K562 (cell line): ENCODE measurements at regions not wholly inside any gene's neighbourhood (a gene's known extent, or its start where the extent isn't known, plus 50 kb on each side); places are given as distances from the start of the nearest gene placed in this dataset.

Experiments used
- ATAC-seq: fragments of 200-7000 bp; cut with Tn5 transposase; 3 replicates; pipeline ENCODE4 v1.9.1; 2020; ENCODE audit warnings: moderate library complexity
- BruUV-seq: library from RNA; stranded (reverse); fragments of 400-500 nt; replicated peaks from 2 replicates; lab custom pipeline; 2021; lab: Mats Ljungman, UMichigan
- CTCF ChIA-PET: fragments of 300-600 bp; formaldehyde crosslinking; extraction: SDS; loops from one replicate; lab custom pipeline; 2021; ENCODE audit warnings: low intra/inter-chr PET ratio; lab: Yijun Ruan, JAX
- POLR2A ChIA-PET: fragments of 300-600, 350-650 bp; sonication (Branson Sonifier 250); formaldehyde crosslinking; extraction: SDS; loops from one replicate; lab custom pipeline; 2021; ENCODE audit warnings: antibody characterized with exemption, inconsistent platforms; lab: Yijun Ruan, JAX
- DNase-seq, 4 experiments: peaks; one replicate each; pipeline versions ENCODE4 v3.0.0 to v3.0.0-alpha.2; 2011 to 2018; ENCODE audit warnings: low spot score in 3 of 4, mixed read lengths in 3 of 4; ENCODE audit errors: extremely low read depth in 1 of 4
- FAIRE-seq: peaks from 2 replicates; lab custom pipeline; 2011; peaks lifted over from hg19 to GRCh38; lab: Jason Lieb, UNC
- H2AFZ ChIP-seq: 2 replicates; pipeline ENCODE4 v1.6.0; 2011; ENCODE audit warnings: low read depth, low read length, control low read depth, inconsistent platforms
- H3K27ac ChIP-seq: fragments of 200-600 bp; 3 replicates; pipeline ENCODE4 v1.8.0; 2011; ENCODE audit warnings: low read depth, mild to moderate bottlenecking, control low read depth, inconsistent platforms, low read length, moderate library complexity, mixed read lengths; ENCODE audit errors: extremely low read depth
- H3K27me3 ChIP-seq, 2 experiments: fragments of 300-600 bp in 1 of 2; 2 replicates in 1 of 2; 3 replicates in 1 of 2; pipeline versions ENCODE4 v1.6.0 to v1.8.0; 2011; ENCODE audit warnings: inconsistent platforms in 2 of 2, low read length in 2 of 2, mild to moderate bottlenecking in 1 of 2, mixed read lengths in 1 of 2, moderate library complexity in 1 of 2; ENCODE audit not compliant: control insufficient read depth in 2 of 2, insufficient read depth in 2 of 2
- H3K36me3 ChIP-seq: fragments of 300-600 bp; 3 replicates; pipeline ENCODE4 v1.8.0; 2011; ENCODE audit warnings: mild to moderate bottlenecking, low read length, inconsistent platforms; ENCODE audit not compliant: control insufficient read depth, insufficient read depth
- H3K4me1 ChIP-seq, 2 experiments: fragments of 200-600 bp in 1 of 2; replicated peaks in 1 of 2; 2 replicates in 1 of 2; 3 replicates in 1 of 2; pipeline versions ENCODE4 v1.5.1 to v1.8.0; 2011; ENCODE audit warnings: inconsistent platforms in 2 of 2, low read length in 2 of 2, mild to moderate bottlenecking in 1 of 2, mixed read lengths in 1 of 2, moderate library complexity in 1 of 2; ENCODE audit not compliant: control insufficient read depth in 2 of 2, insufficient read depth in 2 of 2
- H3K4me2 ChIP-seq: 2 replicates; pipeline ENCODE4 v1.6.1; 2011; ENCODE audit warnings: low read length, control low read depth, inconsistent platforms, mixed read lengths; ENCODE audit not compliant: insufficient read depth
- H3K4me3 ChIP-seq: fragments of 200-600 bp; sonication (generic), shearing (Covaris generic); 2 replicates; pipeline ENCODE4 v1.5.1; 2016; ENCODE audit warnings: control low read depth, inconsistent platforms
- H3K79me2 ChIP-seq: fragments of 200-600 bp; 3 replicates; pipeline ENCODE4 v1.8.0; 2011; ENCODE audit warnings: low read length, inconsistent platforms; ENCODE audit not compliant: control insufficient read depth, insufficient read depth
- H3K9ac ChIP-seq, 2 experiments: 2 replicates each; pipeline versions ENCODE4 v1.6.0 to v1.6.1; 2011; ENCODE audit warnings: low read depth in 2 of 2, low read length in 2 of 2, control low read depth in 1 of 2, inconsistent platforms in 1 of 2, mild to moderate bottlenecking in 1 of 2, mixed read lengths in 1 of 2; ENCODE audit not compliant: insufficient read depth in 1 of 2
- H3K9me1 ChIP-seq: one replicate; pipeline ENCODE4 v1.6.0; 2011; ENCODE audit warnings: inconsistent platforms, mild to moderate bottlenecking, low read length, moderate library complexity; ENCODE audit not compliant: control insufficient read depth, insufficient read depth
- H3K9me3 ChIP-seq: replicated peaks from 2 replicates; pipeline ENCODE4 v1.5.1; 2011; ENCODE audit warnings: low read depth, low read length, inconsistent platforms; ENCODE audit not compliant: control insufficient read depth, insufficient read depth
- H4K20me1 ChIP-seq: replicated peaks from 2 replicates; pipeline ENCODE4 v1.6.1; 2011; ENCODE audit warnings: low read length, inconsistent platforms, mixed read lengths; ENCODE audit not compliant: control insufficient read depth, insufficient read depth
- ADNP ChIP-seq: fragments of 200-800 bp; sonication (Bioruptor generic); IDR thresholded peaks from 2 replicates; pipeline ENCODE4 v1.6.1; 2016; ENCODE audit warnings: missing genetic modification characterization, missing compliant biosample characterization
- ATF3 ChIP-seq, 2 experiments: fragments of 450-650 bp in 1 of 2; sonication (generic) in 1 of 2; formaldehyde crosslinking in 1 of 2; IDR thresholded peaks in 1 of 2; conservative IDR thresholded peaks in 1 of 2; 2 replicates each; pipeline versions ENCODE4 v1.6.1 to v1.8.1; 2016 to 2023; ENCODE audit warnings: mild to moderate bottlenecking in 2 of 2, moderate library complexity in 2 of 2, inconsistent platforms in 1 of 2, missing genetic modification reagents in 1 of 2
- DEAF1 ChIP-seq: fragments of 450-650 bp; formaldehyde crosslinking; IDR thresholded peaks from 2 replicates; pipeline ENCODE4 v1.4.0; 2020; ENCODE audit warnings: mild to moderate bottlenecking, moderate library complexity
- FOXP1 ChIP-seq: sonication (generic); formaldehyde crosslinking; IDR thresholded peaks from 2 replicates; pipeline ENCODE4 v1.8.0; 2022; ENCODE audit warnings: mild to moderate bottlenecking, missing genetic modification reagents
- GABPA ChIP-seq: fragments of 200-800 bp; sonication (Bioruptor generic); conservative IDR thresholded peaks from 2 replicates; pipeline ENCODE4 v1.6.1; 2016; ENCODE audit warnings: low read depth, missing genetic modification characterization, missing compliant biosample characterization
- GABPB1 ChIP-seq: sonication (generic); formaldehyde crosslinking; IDR thresholded peaks from 2 replicates; pipeline ENCODE4 v1.8.0; 2022; ENCODE audit warnings: mild to moderate bottlenecking, missing genetic modification reagents
- GABPB2 ChIP-seq: fragments of 250-450 bp; sonication (Bioruptor Pico); conservative IDR thresholded peaks from 2 replicates; pipeline ENCODE4 v1.5.1; 2021; ENCODE audit warnings: mild to moderate bottlenecking
- MAFK ChIP-seq: IDR thresholded peaks from 2 replicates; pipeline ENCODE4 v1.6.1; 2011; ENCODE audit warnings: low read length, improper control_type of control experiment
- MAZ ChIP-seq, 2 experiments: fragments of 450-650 bp in 1 of 2; sonication (generic) in 1 of 2; formaldehyde crosslinking; IDR thresholded peaks in 1 of 2; conservative IDR thresholded peaks in 1 of 2; 2 replicates each; pipeline versions ENCODE4 v1.4.0 to v1.5.0; 2020; ENCODE audit warnings: mild to moderate bottlenecking in 1 of 2, missing genetic modification reagents in 1 of 2
- MTA1 ChIP-seq: fragments of 450-650 bp; IDR thresholded peaks from 2 replicates; pipeline ENCODE4 v1.6.1; 2017; ENCODE audit warnings: borderline replicate concordance
- MTA3 ChIP-seq: fragments of 450-650 bp; formaldehyde crosslinking; IDR thresholded peaks from 2 replicates; pipeline ENCODE4 v1.6.1; 2017; ENCODE audit warnings: mild to moderate bottlenecking, borderline replicate concordance
- POLR2A ChIP-seq: fragments of 450-650 bp; conservative IDR thresholded peaks from 2 replicates; pipeline ENCODE4 v1.6.1; 2016
- SP1 ChIP-seq: sonication (generic); formaldehyde crosslinking; IDR thresholded peaks from 2 replicates; pipeline ENCODE4 v1.8.1; 2022; ENCODE audit warnings: mild to moderate bottlenecking, missing genetic modification reagents
- ZNF589 ChIP-seq: fragments of 200-800 bp; sonication (Bioruptor generic); IDR thresholded peaks from 2 replicates; pipeline ENCODE4 v1.6.1; 2016; ENCODE audit warnings: low read depth, missing genetic modification characterization, missing compliant biosample characterization
- ZNF696 ChIP-seq: fragments of 250-450 bp; sonication (Bioruptor Pico); conservative IDR thresholded peaks from 2 replicates; pipeline ENCODE4 v1.4.0; 2020; ENCODE audit warnings: mild to moderate bottlenecking, moderate library complexity
- WGBS: fragments of 100-300 bp; shearing (Covaris generic); methylation state at CpG from one replicate; pipeline ENCODE4 v1.1.6; 2016; ENCODE audit warnings: low coverage, mixed read lengths; ENCODE audit not compliant: insufficient coverage; ENCODE audit errors: missing lambda C conversion rate; 5-methylcytosine and 5-hydroxymethylcytosine counted together
- in situ Hi-C: fragments of 300-500 bp; cut with MboI; formaldehyde crosslinking; loops from 4 replicates; pipeline ENCODE4 v1.15.0; 2018; ENCODE audit warnings: inconsistent platforms, mixed read lengths
- intact Hi-C: fragments of 100-400 bp; cut with micrococcal nuclease; formaldehyde crosslinking; loops from 2 replicates; pipeline ENCODE4 v1.14.2; 2022

- TF ChIP-seq ATF3 (IDR thresholded peaks at IDR 0.05): peak; percentile 94
- no peak for TF ChIP-seq ATF3 (CRISPR knock-in tag; conservative IDR thresholded peaks at IDR 0.05)
- TF ChIP-seq MTA1: no peak
Measured at GRCh38 chr11:69949327-69949726, 128.8 kb upstream of the ANO1 start (continued).

GRCh38 chr11:69950120-69950519, 128.0 kb upstream of the ANO1 start:
- Histone ChIP-seq H3K9me1 (peaks cover 15% of the 10 kb centered on the region), H3K9ac (no peak overlapping the region; a peak in 1 of 4 replicates), H3K9me3 (no peaks in the 10 kb centered on the region), H3K27me3 (no peaks in the 10 kb centered on the region), H3K4me1 (peaks cover 42 to 68% of the 10 kb centered on the region in 2 experiments), H4K20me1 (no peaks in the 10 kb centered on the region), H3K36me3 (no peaks in the 10 kb centered on the region), H3K4me3 (no peak overlapping the region), H2AFZ (peak overlapping the region; percentile 53), H3K79me2 (no peaks in the 10 kb centered on the region), H3K4me2 (peak overlapping the region; percentile 67), H3K27ac (peak overlapping the region; percentile 13; the same call in 1 of the 3 replicates)
- peak; percentile 83 for ATAC-seq
- peak; percentile 88 for FAIRE-seq
- CTCF ChIA-PET: interaction anchor here (0.9 to 2.9 kb wide), 5 partner anchors 128 to 246 kb away, joined by 4 to 7 read pairs (median 4); partner anchors contain the start of gene ANO1
- POLR2A ChIA-PET: no interaction called here
- BruUV-seq: no TSS peak
- peak; percentile 81 to 88 (median 86) for DNase-seq
- 20% methylated on average over 8 of the region's 8 CpGs for WGBS
- intact Hi-C loops: loop anchor here (1.0 to 2.0 kb wide), 2 partner anchors 133 to 241 kb away; no protein-coding TSS in a partner anchor
- in situ Hi-C loops: no loop called here
- TF ChIP-seq FOXP1 (CRISPR knock-in tag) (peak; percentile 54; the same call in 1 of the 2 replicates), ADNP (tag) (0 out of 2 replicates have a peak, but pooled peaks have one; percentile 23), SP1 (CRISPR knock-in tag) (peak; percentile 67; the same call in 1 of the 2 replicates), GABPB1 (CRISPR knock-in tag) (0 out of 2 replicates have a peak, but pooled peaks have one; percentile 7), MAFK (no peak), ZNF589 (0 out of 2 replicates have a peak, but pooled peaks have one; percentile 1), POLR2A (no peak), ZNF696 (no peak), MAZ (CRISPR knock-in tag; conservative IDR thresholded peaks at IDR 0.05 in 1 of 2, IDR thresholded peaks at IDR 0.05 in 1 of 2) (0 out of 4 replicates have a peak, but pooled peaks of 1 of the 2 experiments have one; percentile 53), GABPB2 (no peak), DEAF1 (CRISPR knock-in tag) (peak; percentile 55; the same call in 1 of the 2 replicates), MTA3 (peak; percentile 54; the same call in 1 of the 2 replicates), GABPA (tag) (no peak)
